Vagina (tissue), 2 donors: ENCODE measurements at regions not wholly inside any gene's neighbourhood (a gene's known extent, or its start where the extent isn't known, plus 50 kb on each side); places are given as distances from the start of the nearest gene placed in this dataset.
A peak's percentile ranks its signal among the peaks of the same experiment; 100 is the strongest.

ENCODE experiments used
- DNase-seq, 2 donors: peaks; one replicate each; pipeline ENCODE4 v3.0.0-alpha.2; 2017; ENCODE audit errors: extremely low spot score in 2 of 2
- H3K27ac ChIP-seq: fragments of 200-600 bp; sonication (generic); one replicate; pipeline ENCODE4 v1.5.1; 2019
- H3K27me3 ChIP-seq: fragments of 200-600 bp; sonication (generic); one replicate; pipeline ENCODE4 v1.5.1; 2019
- H3K36me3 ChIP-seq, 2 donors: fragments of 200-600 bp; sonication (generic); one replicate each; pipeline ENCODE4 v1.5.1; 2017 to 2019
- H3K4me1 ChIP-seq: fragments of 200-600 bp; sonication (generic); one replicate; pipeline ENCODE4 v1.5.1; 2019
- H3K4me3 ChIP-seq, 2 donors: fragments of 200-600 bp; sonication (generic); 1 replicate in 1 of 2; 2 replicates in 1 of 2; pipeline ENCODE4 v1.5.1; 2016 to 2019
- H3K9me3 ChIP-seq: fragments of 200-600 bp; sonication (generic); one replicate; pipeline ENCODE4 v1.5.1; 2019
- CTCF ChIP-seq, 3 experiments: fragments of 450-650 bp in 2 of 3; fragments of 200-600 bp in 1 of 3; sonication (generic) in 1 of 3; IDR thresholded peaks; one replicate each; pipeline ENCODE4 v1.5.1; 2017 to 2019; ENCODE audit warnings: antibody characterized with exemption in 3 of 3, mild to moderate bottlenecking in 2 of 3, moderate library complexity in 2 of 3
- POLR2A ChIP-seq, 2 donors: fragments of 450-650 bp; IDR thresholded peaks; one replicate each; pipeline ENCODE4 v1.6.1; 2017; ENCODE audit warnings: antibody characterized with exemption in 2 of 2, mild to moderate bottlenecking in 2 of 2, moderate library complexity in 2 of 2
- POLR2AphosphoS5 ChIP-seq, 2 donors: sonication (generic); formaldehyde crosslinking; IDR thresholded peaks; one replicate each; pipeline ENCODE4 v1.9.0; 2017; ENCODE audit warnings: antibody characterized with exemption in 2 of 2, mild to moderate bottlenecking in 2 of 2, low read depth in 1 of 2; ENCODE audit not compliant: insufficient read depth in 1 of 2
- intact Hi-C: fragments of 100-400 bp; cut with DNase I; formaldehyde crosslinking; loops from one replicate; pipeline ENCODE4 v1.15.1; 2023

DNA sequence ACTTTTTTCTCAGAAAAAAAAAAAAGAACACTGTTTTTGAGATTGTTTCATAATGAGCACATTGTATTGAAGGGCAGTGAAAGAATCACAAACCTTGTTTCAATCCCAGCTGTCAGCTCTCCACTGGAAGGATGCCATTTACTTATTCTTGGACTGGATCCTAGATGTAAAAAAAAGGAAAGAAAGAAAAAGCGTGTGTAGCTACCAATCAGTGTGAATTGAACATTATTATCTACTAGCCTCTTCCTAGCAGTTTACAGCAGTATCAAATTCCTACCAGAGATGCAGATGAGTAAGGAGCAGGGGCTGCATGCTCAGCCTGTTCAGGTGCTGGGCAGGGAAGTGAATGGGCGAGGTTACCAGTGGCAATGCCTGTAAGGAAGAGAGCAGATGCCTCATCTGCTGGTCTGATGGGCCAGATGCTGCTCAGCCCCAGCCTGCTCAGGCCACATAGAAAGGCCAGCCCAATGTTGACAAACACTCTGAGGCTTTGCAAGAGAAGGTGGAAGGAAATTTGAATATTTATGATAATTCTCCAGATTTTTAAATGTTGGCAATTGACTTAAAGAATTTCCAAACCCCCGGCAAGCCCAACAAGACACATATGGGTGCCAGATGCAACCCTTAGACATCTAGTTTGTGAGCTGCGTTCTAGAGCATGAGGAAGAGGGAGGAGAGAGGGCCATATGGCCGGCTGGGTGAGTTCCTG, 189.5 kb downstream of the IBTK start:
- H3K4me1 ChIP-seq = peaks cover 4% of the 10 kb centered on the region
- no peak overlapping the region for H3K27ac ChIP-seq
- no peaks in the 10 kb centered on the region for H3K27me3 ChIP-seq
- H3K9me3 ChIP-seq = no peaks in the 10 kb centered on the region
- no peak for TF ChIP-seq POLR2A (IDR thresholded peaks at IDR 0.05)
- no peak for TF ChIP-seq POLR2AphosphoS5 (IDR thresholded peaks at IDR 0.05; ENCODE audit: insufficient read depth in 1 of 2, low read depth in 1 of 2)
- TF ChIP-seq CTCF (IDR thresholded peaks at IDR 0.05) = no peak
- H3K4me3 ChIP-seq = no peak overlapping the region
- H3K36me3 ChIP-seq = no peaks in the 10 kb centered on the region
- no peak for DNase-seq
- intact Hi-C loops = no loop called here

GRCh38 chr6:82056567-82056966, 191.0 kb downstream of the IBTK start:
- Histone ChIP-seq H3K27me3 (no peaks in the 10 kb centered on the region), H3K4me3 (no peak overlapping the region), H3K27ac (no peak overlapping the region), H3K9me3 (no peaks in the 10 kb centered on the region), H3K36me3 (no peaks in the 10 kb centered on the region), H3K4me1 (peaks cover 4% of the 10 kb centered on the region)
- intact Hi-C loops = no loop called here
- TF ChIP-seq POLR2AphosphoS5 (IDR thresholded peaks at IDR 0.05; ENCODE audit: insufficient read depth in 1 of 2, low read depth in 1 of 2) (no peak), POLR2A (IDR thresholded peaks at IDR 0.05) (no peak), CTCF (IDR thresholded peaks at IDR 0.05) (no peak)
- DNase-seq = no peak

DNA sequence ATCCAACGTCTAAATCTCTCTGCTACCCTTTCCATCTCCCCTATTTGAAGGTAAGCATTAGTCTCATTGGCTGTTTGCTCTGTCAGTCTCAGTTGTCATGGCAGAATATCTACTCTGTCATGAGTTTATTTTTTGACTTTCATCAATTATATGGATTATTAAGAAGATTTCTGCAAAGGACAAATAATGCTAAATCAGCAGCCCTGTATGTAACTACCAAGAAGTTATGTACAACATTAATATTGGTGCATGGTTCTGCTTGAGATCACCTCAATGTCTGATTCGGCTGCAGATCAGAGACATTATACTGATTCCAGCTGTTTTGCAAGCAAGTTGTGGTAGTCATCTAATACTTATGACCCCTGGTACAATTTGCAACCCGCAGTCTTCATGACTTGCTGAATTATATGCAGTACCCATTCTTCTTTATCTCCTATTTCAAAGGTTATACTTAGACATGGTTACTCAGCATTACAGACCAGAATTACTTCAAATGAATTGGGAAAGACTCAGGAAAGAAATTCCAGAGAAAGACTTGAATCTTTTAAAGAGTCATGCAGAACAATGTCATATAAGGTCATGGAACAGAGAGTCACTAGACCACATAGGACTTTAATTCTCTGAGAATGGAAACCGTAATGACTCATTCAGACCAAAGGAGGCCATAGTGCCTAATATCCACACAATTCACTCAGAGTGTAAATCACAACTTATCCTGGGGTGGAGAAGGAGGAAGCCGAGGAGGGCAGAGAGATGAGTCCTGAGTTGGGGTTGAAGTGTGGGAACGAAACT, 201.4 kb downstream of the IBTK start:
- Histone ChIP-seq H3K9me3 (no peaks in the 10 kb centered on the region), H3K36me3 (no peaks in the 10 kb centered on the region), H3K4me1 (no peaks in the 10 kb centered on the region), H3K27ac (no peak overlapping the region), H3K4me3 (no peak overlapping the region), H3K27me3 (no peaks in the 10 kb centered on the region)
- TF ChIP-seq POLR2A (IDR thresholded peaks at IDR 0.05) = no peak
- TF ChIP-seq POLR2AphosphoS5 (IDR thresholded peaks at IDR 0.05; ENCODE audit: insufficient read depth in 1 of 2, low read depth in 1 of 2) = no peak
- no peak for TF ChIP-seq CTCF (IDR thresholded peaks at IDR 0.05)
- DNase-seq = no peak
- intact Hi-C loops = no loop called here

- no peaks in the 10 kb centered on the region for H3K4me1 ChIP-seq
- no peak for DNase-seq
- no peak overlapping the region for H3K27ac ChIP-seq
- intact Hi-C loops = no loop called here
- no peaks in the 10 kb centered on the region for H3K9me3 ChIP-seq
- no peaks in the 10 kb centered on the region for H3K27me3 ChIP-seq
- H3K36me3 ChIP-seq = no peaks in the 10 kb centered on the region
- TF ChIP-seq CTCF (IDR thresholded peaks at IDR 0.05) (peak; percentile 13 to 71 (median 56)), POLR2A (IDR thresholded peaks at IDR 0.05) (no peak), POLR2AphosphoS5 (IDR thresholded peaks at IDR 0.05; ENCODE audit: insufficient read depth in 1 of 2, low read depth in 1 of 2) (no peak)
- no peak overlapping the region for H3K4me3 ChIP-seq
These were observed 206.9 kb downstream of the IBTK start for GRCh38 chr6:82040405-82041221.
